GM21381 (cell line): ENCODE measurements at regions not wholly inside any gene's neighbourhood (a gene's known extent, or its start where the extent isn't known, plus 50 kb on each side); places are given as distances from the start of the nearest gene placed in this dataset.
"Not testable (repeated sequence)": the region's sequence is repeated elsewhere in the genome, so short reads cannot be mapped to it uniquely, and the experiment has no call there.

Experiments used
- ATAC-seq: cut with Tn5 transposase; IDR thresholded peaks from one replicate; pipeline ENCODE4 v1.9.1; 2021; ENCODE audit warnings: mild to moderate bottlenecking, moderate library complexity; ENCODE audit not compliant: unreplicated experiment

- no peak for ATAC-seq
Observed at GRCh38 chr6:51299621-51300380, 481.1 kb downstream of the TFAP2B start.

- no peak for ATAC-seq
Observed at GRCh38 chr6:51300510-51300909, 481.8 kb downstream of the TFAP2B start.

DNA sequence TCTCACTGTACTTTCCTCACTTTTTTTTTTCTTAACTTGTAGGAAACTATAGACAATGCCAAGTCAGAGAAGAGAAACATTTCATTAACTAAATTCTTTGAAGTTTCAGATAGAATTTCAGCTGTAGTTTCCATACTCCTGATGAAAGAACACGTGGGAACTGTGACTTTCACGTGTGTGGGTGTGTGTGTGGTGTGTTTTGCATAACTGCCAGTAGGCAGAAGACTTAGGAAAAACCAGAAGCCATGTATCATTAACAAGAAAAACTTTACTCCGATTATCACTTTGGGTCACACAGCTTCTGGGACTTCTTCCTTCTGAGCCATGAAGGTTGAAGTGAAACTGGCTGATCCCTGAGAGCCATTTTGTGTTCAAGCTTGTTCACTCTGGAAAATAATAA lies 483.3 kb downstream of the TFAP2B start:
- peak; percentile 58 for ATAC-seq

- ATAC-seq: no peak
Observed at GRCh38 chr6:51302431-51302830, 483.8 kb downstream of the TFAP2B start.

DNA sequence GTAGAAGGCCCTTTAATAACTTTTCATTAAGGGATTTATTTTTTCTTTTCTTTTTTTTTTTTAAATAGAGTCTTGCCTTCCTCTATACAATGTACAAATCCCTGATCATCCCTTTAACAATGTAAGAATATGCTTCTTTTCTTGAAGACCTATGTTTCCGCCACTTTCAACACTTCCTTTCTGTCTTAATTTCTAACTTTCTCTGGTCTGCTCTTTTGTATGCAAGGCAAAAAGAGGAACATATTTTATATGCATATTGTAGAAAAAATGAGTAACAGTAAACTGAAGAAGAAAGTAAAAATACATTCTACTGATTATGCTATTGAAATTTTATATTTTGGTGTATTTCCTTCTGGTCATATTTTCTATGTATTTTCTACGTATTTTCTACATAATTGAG lies 484.7 kb downstream of the TFAP2B start:
- ATAC-seq: no peak

DNA sequence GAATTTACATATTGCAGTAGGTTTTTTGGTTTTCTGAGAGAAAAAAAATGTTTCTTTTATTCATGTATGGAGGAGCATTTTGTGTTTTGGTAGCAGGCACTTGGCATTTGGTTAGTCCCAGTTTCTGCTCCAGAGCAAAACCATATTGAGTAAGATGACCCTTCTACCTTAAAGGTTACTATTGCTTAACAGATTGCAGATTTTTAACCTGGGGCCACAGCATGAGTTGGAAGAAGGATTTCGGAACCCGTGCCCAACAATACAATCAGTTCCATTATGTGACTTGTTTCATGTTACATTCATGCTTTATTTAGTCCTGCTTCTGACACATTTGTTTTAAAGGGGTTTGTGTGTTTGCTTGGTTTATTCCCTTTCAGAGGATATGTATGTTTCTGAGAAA lies 496.3 kb downstream of the TFAP2B start:
- ATAC-seq: no peak

DNA sequence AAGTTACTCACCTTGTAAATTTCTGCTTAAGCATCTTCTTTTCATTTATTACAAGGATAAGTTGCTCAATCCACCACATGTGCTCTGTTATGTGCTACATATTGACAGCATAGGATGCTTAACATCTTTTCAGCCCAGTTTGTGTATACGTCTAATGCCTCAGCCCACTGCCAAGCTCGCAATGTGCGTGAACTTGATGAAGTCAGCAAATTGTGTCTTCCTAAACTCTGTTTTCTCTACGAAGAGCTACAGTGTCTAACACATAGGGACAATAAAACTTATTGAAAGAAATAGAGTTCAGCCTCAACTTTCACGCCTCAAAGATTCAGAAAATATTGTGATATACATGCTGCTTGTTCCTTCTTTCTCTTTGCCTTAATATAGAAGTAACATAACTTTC lies 500.0 kb downstream of the TFAP2B start:
- no peak for ATAC-seq

GRCh38 chr6:51321477-51321876 lies 502.8 kb downstream of the TFAP2B start:
- ATAC-seq: not testable (repeated sequence)

DNA sequence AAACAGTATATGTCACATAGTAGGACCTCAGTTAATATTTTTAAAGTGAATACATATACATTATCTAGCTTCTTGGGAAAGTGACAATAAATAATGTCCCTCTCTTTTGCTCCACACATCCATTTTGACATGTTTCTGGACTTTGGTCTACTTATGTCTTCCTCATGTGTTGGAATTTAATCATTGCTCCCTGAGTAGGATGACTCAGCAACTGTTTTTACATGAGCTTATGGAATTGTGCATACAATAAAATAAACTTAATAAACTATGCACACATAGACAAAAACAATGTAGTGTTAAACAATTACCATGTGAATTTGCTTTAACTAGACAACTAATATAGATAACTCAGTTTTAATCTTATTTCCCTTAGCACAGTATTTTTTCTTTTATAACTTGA lies 503.8 kb downstream of the TFAP2B start:
- ATAC-seq: no peak

GRCh38 chr6:51323056-51323455 lies 504.4 kb downstream of the TFAP2B start:
- ATAC-seq: no peak

DNA sequence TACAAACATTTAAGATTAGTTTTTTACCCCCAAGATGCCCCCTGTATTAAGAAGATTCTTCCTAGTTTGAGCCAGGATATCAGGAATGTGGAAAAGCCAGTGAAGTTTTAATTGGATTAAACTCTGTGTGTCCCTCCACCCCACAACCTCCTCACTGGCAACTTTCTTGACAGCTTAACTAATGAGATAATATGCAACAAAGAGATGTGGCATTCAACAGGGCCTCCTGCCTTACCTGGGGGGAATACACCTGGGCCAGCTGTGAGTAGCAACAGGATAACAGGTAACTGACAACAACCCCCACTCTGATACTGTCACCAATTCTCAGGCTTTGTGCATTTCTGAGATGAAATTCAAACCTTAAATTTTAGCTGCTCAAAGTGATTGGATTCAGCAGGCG lies 512.3 kb downstream of the TFAP2B start:
- ATAC-seq: no peak

DNA sequence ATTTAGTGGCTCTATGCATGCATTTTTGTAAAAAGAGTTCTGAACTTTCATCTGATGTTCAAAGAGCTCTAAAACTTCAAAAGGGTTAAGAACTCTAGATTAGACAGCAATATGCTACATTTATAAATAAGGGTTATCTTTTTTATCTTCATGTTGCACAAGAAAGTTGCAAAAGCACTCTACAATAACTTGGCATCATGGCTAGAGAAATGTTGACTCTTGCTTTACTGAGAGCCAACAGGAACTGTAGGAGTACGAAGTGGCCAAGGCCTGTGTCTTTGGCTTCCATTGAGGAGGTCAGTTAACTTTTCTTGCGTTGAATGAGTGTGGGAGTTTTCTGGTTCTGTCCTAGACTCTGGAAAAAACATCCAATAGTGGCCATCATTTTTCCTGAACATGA lies 516.9 kb downstream of the TFAP2B start:
- ATAC-seq: no peak

DNA sequence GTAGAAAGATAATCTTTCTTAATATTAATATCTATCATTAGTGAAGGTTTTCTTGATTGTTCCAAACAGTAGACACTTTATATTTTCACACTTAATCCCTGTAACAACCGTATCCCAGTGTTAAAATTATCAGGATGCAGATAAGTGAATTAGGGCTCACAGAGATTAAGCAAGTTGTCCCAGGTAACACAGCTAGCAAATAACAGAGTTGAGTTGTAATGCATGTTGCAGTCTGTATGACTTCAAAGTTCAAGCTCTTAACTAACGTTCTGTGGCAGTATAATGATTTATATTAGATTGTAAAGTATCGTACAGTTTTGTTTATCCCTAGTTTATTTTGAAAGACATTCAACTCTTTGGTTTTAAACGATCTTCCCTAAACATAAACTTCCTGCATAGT lies 517.5 kb downstream of the TFAP2B start:
- no peak for ATAC-seq

DNA sequence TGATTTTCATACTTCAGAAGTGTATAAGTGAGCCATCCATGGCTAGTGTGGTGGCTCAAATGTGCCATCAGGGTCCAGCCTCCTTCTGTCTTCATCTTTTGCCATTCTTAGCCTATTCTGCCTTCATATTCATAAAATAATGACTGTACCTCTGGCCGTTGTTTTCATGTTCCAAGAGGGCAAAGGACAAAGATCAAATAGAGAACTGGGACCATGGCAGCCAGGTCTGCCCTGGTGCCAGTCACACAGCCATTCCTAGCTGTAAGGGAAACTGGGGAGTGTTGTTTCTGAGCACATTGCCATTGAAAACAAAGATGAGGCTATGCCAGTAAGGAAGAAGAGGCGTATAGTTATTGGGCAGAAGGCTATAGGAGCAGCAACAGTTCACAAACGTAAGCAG lies 518.6 kb downstream of the TFAP2B start:
- no peak for ATAC-seq

DNA sequence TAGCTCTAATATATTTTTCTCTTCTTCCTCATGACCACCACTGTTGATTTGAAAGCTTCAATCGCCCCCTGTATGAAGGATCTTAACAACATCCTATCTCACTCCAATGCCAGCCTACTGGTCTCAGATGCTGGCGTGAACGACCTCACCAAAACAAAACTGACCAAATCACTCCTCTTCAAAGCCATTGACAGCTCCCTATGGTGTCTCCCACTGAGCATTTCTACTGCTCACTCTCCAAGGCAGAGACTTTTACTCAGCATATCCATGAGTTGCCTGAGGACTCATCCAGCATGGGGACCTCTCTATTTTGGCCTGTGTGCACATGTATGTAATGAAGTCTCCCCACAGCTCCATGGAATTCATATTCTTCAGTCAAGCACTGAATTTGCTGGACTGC lies 520.4 kb downstream of the TFAP2B start:
- no peak for ATAC-seq

GRCh38 chr6:51339728-51340127 lies 521.1 kb downstream of the TFAP2B start:
- no peak for ATAC-seq

DNA sequence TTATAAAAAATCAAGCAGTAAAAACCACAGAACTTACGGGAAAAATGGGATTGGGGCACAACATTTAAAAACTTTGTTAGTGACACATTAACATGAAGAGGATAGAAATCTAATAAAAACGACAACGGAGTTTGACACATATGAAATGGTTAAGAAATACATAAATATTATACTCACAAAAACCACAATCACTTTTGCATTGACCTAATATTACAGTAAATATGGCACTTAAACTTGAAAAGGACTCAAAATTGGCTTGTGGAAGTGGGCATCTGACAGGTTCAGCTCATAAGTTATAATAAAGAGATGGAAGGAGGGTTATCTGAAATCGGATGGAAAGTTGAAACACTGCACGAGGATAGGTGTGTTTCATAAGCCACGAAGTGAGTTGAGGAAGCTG lies 523.7 kb downstream of the TFAP2B start:
- no peak for ATAC-seq

DNA sequence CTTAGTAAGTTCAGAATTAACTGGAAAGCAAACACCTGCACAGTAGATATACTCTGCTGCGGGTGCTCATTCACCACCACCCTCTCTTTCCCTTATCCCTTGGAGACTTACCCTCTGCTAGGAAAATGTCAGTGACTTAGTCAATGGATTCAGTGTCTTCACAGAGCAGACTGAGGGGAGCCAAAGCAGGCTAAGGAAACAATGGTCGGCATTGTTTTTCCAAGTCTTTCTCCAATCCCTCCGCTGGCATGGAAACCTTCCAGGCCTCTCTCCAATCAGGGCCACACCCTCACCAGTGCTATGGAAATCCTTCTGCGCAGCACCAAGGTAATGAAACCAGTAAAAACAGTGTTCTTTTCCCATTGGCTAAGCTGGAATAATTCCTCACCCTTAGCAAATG lies 531.2 kb downstream of the TFAP2B start:
- no peak for ATAC-seq

DNA sequence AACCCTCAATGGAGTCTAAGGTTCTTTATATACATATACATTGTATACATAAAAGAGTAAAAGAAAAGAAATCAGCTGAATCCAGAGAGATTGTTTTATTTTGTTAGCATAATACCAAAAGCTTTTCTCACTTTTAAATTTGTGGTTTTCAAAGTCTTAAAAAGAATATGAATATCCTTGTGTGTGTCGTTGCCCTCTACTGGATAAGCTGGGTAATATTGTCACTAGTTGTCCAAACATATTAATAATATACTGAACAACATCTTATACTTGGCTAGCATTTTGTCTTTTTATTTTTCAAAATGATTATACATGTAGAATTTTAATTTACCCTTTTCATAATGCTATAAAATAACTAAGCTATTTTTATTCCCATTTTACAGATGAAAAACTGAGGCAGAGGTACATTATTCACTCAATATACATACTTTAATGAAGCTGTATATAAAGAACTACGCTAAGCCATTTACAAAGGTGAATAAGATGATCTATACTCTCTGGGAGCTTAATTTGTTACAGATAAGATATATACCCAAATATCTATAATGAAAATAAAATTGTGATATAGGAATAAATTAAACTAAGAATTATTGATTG lies 531.7 kb downstream of the TFAP2B start:
- ATAC-seq: no peak

DNA sequence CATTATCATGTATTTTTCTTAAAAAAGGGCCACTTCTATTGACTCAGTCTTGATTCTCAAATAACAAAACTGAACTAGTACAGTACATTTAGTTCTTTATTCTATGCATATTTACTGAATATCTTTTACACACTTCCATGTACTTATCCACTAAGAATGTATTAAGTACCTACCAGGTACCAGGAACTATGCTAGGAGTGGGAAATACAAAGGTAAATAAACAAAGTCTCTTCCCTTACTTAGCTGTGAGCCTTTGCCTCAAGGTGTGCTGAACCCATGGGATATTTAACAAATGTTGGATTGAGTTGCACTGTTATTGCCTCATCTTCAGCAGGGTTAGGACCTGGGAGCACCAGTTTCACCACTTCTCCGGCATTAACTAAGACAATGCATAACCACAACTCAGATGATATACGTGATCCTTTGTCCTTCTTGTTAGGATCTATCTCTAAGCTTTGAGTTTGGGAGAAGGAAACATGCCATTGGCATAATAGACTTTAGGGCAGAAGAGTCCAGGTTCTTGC lies 533.9 kb downstream of the TFAP2B start:
- ATAC-seq: no peak

- no peak for ATAC-seq
Observed at GRCh38 chr6:51360287-51360686, 541.6 kb downstream of the TFAP2B start.

DNA sequence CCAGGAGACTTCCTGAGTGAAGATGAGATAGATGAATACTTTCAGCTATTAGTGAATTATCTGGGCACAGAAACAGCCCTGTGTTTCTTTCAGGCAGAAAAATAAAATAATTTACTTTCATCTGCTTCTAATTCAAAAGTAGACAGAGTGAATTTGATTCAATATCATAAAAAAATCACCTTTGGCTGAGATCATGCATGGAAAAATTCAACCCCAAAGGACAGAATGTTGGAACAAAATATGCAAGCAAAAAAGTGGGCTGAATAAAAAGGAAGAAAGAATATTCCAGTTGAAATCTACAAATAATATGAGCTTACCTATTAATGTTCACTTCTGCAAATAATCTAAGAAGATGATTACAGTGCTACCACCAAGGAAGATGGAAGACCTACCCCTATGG lies 546.9 kb downstream of the TFAP2B start:
- no peak for ATAC-seq

GRCh38 chr6:51369485-51369884 lies 550.8 kb downstream of the TFAP2B start:
- no peak for ATAC-seq
